SIG-M5 treated with dmso at 0.1 percent for 504 hours (cell line): ENCODE measurements at regions not wholly inside any gene's neighbourhood (a gene's known extent, or its start where the extent isn't known, plus 50 kb on each side); places are given as distances from the start of the nearest gene placed in this dataset.
"Not testable (repeated sequence)": the region's sequence is repeated elsewhere in the genome, so short reads cannot be mapped to it uniquely, and the experiment has no call there.

ENCODE experiments used
- DNase-seq: peaks from one replicate; lab custom pipeline; 2025; ENCODE audit not compliant: unreplicated experiment; lab: John Stamatoyannopoulos, UW

DNA sequence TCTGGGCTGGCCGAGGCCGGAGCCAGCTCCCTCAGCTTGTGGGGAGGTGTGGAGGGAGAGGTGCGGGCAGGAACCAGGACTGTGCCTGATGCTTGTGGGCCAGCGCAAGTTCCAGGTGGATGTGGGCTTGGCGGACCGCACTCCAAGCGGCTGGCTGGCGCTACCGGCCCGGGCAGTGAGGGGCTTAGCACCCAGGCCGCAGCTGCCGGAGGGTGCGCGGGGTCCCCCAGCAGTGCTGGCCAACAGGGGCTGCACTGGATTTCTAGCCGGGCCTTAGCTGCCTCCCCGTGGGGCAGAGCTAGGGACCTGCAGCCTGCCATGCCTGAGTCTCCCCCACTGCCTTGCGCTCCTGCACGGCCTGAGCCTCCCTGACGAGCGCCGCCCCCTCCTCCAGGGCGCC, 242.8 kb downstream of the CCSER2 start:
- DNase-seq: no peak

DNA sequence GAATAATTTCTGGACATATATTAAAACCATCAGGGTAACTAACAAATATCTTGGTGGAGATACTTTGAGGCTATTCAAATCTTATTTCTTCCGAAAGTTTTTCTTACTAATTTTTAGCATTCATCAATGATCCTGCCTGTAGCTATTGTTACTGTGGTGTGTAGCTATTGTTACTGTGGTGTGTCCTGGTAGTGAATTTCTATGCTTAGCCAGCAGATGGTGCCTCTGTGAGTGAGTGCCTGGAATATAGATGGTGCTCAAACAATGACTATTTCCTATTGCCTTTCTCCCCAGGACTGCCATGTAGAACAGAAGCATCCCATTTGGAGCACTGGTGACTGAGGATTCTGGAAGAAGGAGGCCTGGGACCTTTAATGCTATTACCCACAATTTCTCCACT, 245.7 kb downstream of the CCSER2 start:
- DNase-seq: no peak

DNA sequence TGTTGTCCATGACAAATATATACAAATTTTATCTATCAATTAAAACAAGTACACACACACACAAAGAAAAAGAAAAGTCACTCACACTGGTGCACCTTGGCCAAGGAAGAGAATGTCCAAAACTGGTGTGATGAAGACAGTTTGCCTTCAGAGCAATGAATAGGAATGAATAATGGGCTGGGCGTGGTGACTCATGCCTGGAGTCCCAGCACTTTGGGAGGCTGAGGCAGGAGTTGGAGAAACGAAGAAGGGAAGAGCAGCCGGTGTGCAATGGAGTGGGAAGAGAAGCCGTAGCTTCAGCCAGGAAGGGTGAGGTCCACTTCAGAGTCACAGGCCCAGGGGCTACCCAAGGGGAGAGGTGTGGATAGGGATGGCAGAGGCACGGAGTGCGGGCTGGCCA, 253.6 kb downstream of the CCSER2 start:
- DNase-seq: no peak

DNA sequence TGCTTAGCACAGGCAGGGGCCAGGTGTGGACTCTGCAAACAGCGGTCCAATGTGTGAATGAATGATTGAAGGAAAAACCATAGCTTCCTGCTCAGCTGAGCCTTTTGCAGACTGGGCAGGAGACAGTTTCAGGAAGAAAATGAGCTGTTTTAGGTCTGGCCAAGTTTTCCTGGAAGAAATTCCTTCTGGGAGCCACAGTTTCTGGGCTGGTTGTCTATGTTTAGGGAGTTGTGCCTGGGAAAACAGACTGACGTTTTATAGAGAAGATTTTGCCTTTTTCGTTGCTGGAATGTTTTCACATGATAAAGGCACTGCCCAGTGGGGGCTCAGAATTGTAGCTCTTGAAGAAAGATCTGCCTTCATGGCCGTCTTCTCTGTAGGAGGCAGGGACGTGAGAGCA, 255.1 kb downstream of the CCSER2 start:
- no peak for DNase-seq

DNA sequence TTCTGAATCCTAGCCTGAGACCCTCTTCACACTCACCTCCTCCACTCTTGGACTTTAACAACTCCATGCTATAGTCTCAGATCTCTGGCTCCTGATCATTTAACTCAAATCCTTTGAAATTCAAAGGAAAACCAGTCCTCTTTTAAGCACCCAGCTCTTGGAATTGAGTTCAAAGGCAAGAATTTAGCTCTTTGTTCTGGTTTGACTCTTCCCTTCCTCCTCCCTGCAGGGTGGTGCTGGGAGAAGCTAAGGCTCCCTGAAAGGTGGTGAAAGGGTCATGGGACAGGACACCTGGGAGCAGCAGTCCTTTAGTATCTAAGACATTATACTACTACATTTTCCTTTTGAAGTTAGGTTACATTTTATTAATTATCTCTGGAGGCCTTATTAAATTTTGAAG, 259.4 kb downstream of the CCSER2 start:
- DNase-seq: no peak

DNA sequence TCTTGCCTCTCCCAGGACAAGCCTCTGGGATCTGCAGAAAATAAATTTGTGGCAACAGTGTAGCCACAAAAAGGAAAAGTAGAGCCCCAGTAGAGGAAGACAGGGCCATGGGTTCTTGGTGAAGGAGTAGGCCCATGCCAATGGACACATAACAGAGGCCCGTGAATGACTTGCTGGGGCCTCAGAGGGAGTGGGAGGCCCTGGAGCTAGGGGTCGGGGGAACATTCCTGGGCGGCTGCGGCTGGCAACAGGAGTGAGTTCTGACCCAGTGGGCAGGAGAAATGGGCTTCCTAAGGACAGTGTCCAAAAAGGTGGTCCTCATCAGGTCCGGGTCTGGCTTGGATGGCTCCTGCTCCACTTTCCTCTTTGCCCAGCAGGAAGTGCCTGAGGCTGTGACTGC, 260.0 kb downstream of the CCSER2 start:
- no peak for DNase-seq

DNA sequence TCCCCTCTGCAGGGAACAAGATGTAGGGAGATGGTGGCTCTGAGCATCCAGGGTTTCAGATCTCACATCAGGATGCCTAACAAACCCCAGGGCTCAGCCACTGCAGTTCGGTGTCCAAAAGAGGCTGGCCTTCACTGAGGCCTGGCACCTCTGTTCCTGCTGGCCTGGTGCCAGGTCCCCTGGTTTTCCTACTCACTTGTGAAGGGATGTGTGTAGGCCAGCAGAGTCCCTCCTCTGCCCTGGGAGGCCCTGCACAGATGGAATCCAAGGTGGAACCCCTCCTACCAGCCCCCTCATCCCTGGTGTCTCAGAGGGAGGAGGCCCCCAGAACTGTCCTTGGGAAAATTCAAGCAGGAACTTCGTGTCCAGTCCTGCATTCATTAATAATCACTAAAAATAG, 260.6 kb downstream of the CCSER2 start:
- no peak for DNase-seq

DNA sequence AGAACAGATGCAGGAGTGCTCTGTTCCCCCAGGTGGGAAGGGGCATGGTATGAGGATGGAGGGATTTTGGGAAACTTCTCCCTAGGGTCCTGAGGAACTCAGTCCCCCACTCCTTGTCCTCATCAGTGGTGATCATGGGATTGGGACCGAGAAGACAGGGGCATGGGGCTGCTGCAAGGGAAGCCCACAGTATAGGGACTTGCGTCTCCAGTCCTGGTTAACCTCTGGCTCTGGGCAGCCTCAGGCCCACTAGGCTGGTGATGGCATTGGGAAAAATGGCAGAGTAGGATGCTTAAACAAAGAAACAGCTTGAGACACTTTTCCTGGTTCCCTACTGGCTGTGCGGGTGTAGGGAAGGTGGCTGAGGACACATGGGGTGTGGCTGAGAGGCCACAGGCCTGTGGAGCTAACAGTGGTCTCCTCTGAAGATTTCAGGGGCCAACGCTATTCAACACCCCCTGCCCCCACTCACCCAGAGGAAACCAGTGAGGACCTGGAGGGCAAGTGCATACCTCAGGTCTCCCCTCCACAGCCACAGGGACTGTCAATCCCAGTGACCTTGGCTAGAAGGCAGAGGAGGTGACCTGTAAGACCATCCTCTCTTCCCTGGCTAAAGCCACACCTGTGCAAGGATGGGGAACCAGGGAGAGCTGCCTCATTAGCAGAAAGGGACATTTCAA, 261.3 kb downstream of the CCSER2 start:
- DNase-seq: no peak

DNA sequence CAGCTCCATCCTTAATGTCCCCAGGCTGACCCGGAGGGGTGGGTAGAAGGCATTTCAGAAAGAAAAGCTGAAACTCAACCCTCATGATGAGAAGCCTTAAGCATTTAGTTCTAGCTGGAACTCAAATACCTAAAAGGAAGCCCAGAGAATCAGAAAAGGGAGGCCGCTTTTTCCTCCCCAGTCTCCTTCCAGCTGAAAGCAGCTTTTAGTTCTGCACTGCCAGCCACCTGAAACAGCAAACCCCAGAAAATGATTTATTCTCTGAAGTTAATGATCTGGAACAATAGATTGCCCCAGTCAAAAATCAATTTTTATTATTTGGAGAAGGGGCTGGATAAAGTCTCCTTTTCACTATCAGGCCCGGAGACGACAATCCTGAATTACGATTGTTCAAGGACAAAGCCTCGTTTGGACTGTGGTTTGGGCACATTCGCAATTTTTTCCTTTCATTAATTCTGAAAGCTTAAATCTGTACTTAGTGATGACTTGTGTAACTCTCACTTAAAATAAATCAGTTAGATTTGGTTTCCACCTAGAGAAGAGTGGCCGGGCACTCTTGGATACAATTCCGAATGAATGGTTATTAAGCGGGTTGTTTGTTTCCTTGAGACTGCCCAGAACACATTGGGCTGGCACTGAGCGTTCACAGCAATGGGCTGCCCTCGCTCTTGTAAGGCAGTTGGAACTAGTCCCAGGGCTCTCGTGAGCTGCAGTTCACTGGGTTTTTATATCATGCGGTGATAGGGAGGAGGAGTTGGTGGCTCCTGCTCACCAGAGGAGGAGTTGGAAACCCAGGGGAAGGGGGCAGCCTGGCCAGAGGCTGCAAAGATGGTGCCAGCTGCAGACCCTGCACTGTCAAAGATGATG, 262.2 kb downstream of the CCSER2 start:
- no peak for DNase-seq

DNA sequence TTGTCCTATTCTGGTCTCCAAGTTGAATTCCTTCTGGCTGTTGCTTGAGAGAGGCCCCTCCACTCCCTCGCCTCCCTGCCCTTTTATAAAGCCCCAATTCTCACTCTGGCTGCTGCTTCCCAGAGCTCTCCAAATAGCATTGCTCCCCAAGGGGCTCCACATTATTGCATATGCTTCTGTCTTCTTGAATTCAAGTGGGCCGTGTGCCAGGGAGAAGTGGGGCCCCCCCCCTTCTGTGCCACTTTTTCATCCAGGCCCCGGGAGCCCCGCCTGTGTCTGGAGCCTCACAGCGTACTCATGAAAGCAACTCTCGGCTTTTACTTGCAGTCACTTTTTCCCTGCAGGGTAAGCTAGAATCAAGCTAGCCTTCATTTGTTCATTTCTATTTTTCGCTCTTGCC, 265.1 kb downstream of the CCSER2 start:
- DNase-seq: no peak

DNA sequence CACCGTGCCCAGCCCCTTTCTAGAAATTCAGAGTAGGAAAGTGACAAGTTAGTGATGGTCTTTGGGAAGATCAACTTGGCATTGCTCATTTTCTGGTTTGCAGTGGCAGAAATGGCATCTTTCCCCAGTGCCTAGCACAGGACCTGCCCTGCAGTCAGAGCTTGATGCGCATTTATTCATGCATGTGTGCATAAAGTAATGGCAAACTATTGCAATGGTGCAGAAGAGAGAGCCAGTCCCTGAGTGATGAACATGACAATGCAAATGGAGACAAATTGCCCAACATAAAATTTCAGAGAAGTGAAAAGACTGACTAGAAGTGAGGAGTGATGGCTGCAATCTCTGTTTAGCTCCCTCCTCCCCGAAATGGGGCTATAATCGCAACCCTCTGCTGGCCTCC, 268.2 kb downstream of the CCSER2 start:
- no peak for DNase-seq

DNA sequence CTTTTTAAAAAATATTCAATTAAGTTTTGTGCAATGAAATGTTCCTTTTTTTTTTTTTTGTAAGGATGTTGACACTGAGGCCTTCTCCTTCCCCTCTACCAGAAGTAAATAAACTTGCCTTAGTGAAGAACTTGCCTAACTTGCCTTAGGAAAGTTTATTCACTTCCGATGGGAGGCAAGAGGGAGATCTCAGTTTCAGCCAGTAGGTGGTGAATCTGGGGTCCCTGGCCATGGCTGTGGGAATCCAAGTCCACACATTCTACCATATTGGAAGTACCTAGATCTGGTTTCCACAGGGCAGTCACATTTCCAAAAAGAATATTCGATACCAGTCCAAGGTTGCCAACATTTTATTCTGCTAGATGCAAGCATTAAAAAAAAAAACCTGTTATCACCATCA, 270.9 kb downstream of the CCSER2 start:
- DNase-seq: no peak

DNA sequence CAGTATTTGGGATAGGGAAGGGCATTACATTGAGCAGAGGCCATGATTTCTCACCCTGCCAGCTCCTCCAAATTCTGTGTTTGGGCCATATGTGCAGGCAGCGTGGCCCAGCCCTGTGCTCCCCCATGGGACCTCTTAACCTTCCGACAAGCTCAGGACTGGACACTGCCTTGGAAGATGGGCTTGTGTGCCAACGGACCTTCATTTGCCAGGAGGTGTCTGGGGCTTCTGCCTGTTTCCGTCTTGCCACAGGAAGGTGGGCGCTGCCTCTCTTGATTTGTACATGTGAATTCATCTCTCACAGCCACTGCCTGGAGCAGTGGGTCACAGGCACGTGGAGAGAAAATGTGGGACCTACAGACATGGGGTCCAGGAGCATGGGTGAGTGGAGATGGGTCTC, 272.6 kb downstream of the CCSER2 start:
- no peak for DNase-seq

DNA sequence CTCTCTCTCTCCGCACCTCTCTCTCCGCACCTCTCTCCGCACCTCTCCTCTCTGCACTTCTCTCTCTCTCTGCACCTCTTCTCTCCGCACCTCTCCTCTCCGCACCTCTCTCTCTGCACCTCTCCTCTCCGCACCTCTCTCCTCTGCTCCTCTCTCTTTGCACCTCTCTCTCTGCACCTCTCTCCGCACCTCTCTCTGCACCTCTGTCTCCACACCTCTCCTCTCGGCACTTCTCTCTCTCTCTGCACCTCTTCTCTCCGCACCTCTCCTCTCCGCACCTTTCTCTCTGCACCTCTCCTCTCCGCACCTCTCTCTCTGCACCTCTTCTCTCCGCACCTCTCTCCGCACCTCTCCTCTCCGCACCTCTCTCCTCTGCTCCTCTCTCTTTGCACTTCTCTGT, 274.2 kb downstream of the CCSER2 start:
- DNase-seq: not testable (repeated sequence)

DNA sequence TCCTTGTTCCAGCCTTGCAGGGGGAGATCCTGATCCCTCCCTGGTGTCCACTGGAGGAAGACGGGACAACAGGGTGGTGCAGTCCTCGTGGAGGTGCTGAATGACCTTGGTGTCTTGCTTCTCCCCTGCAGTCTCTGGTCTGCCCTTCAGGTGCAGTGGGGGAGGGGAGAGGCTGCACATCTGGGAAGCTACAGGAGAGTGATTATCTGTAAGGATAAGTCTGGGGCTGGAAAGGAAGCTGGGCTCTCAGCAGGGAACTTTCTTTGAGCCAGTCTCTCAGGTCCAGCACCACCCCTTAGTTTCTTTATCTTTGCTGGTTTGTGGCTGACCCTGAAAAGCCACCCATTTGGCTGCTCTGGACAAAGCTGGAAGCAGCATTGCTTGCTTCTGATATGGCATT, 275.6 kb downstream of the CCSER2 start:
- DNase-seq: no peak

DNA sequence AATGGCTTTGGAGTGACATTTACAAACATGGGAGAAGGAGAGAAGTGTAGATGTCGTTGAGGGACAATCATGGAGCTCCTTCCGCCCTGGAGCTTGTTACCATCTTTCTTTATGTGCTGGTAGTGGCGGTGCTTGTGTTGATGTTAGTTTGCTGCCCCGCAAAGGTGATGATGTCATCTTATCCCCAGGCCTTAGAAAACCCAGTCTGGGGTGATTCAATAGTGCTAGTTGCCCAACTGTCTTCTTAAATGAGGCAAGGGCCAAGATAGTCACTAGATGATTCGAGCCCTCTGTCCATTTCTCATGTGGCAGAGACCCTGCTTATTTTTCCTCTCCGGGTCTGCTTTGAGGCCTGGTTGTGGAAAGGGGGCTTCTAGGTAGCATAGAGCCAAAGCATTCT, 277.4 kb downstream of the CCSER2 start:
- DNase-seq: no peak

DNA sequence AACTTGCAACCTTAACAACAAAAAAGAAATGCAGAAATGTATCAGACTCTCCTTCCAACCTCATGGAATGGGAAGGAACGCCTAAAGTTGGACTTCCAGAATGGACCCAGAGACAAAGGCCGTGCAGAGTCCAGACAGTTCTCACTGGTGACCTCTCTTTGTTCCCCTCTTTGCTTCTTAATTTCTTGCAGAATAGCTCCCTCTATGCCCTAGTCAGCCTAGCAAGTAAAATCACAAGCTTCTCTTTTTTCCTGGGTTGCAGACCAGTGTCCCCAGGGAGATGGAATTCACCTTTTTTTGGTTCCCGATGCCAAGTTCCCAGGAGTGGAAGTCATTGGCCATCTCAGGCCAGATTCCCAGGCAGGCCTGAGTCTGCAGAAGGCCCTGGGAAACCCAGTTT, 278.0 kb downstream of the CCSER2 start:
- no peak for DNase-seq

DNA sequence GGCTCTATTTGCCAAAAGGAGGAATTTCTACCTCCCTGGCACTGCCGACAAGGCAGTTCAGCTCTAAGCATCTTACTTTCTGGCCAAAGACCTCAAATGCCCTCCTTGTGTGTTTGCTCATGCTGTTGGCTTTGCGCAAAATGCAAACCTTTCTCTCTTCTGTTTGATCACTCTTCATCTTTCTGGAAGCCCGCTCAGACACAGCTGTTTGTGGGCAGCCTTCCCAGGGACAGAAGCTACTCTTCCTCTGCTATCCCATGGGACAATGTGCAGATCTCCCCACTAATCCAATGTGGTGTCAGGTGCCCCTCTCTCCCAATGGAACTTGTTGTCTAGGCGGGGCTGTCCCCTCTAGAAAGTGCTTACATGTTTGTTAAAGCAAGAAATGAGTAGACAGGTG, 278.7 kb downstream of the CCSER2 start:
- no peak for DNase-seq

DNA sequence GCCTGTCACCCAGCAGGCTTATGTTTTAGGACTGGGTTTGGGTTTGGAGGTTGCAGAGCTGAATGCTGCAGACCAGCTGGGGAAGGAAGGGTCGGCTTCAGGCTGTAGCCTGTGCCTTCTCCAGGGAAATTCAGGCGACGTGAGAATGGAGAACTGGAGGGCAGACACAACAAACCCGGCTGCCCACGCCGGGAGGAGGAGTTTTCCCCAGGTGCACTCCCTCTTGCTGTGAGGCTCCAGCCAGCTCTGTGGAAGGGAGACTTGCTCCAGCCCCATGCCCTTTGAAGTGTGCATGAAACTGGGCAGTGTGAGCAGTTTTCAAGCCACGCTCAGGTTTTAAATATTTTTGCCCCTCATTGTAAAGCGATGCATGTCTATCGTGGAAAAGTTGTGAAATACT, 279.1 kb downstream of the CCSER2 start:
- no peak for DNase-seq

DNA sequence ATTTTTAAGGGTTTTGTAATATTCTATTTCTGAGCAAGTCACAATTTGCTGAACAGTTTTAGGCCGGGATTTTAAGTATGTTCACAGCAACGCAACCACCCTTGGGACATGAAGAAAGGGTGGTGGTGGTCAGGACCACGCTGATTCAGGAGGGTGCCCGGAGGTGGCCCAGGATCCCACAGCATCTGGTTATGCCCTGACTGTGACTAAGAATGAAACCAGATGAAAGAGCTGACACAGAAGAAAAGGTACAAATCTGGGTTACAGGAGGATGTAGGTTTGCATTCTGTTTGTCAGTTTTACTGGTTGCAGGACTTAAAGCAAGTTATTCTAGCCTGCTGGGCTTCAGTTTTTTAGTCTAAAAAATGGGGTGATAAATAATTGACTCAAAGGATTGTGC, 279.7 kb downstream of the CCSER2 start:
- DNase-seq: no peak

DNA sequence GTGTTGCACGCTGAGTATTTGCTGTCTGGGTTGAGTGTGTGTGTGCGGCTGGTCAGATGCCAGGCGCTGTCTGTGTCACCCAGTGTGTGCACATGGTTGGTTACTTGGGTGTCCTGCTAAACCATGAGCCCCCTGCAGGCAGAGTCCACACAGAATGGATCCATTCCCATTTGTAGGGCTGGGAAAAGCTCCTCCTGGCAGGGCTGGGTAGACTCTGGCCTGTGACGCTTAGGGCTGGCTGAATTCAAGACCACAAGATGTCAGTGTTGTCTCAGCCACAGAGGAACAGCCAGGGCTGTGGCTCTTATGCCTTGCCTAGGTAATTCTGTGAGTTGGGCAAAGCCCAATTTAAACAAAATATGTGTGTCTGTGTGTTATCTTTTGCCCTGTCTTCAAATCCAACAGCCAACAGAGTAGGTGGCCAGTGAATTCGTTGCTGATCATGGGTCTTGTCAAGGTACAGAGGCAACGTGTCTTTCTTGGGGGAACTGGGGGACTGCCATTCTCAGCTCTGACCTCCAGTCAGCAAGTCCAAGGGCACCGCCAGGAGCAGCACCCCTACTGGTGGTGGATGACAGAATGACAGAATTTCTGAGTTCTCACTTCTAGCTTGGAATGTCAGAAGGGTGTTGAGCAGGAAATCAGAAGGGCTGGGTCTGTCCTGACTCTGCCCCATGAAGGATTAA, 285.1 kb downstream of the CCSER2 start:
- DNase-seq: peak; percentile 31
